AG04449 (cell line): ENCODE measurements at regions not wholly inside any gene's neighbourhood (a gene's known extent, or its start where the extent isn't known, plus 50 kb on each side); places are given as distances from the start of the nearest gene placed in this dataset.

ENCODE experiments used
- CTCF ChIA-PET: fragments of 350-600 bp; formaldehyde crosslinking; extraction: SDS; loops from one replicate; lab custom pipeline; 2021; ENCODE audit warnings: antibody characterized with exemption; lab: Yijun Ruan, JAX
- POLR2A ChIA-PET: fragments of 400-600, 350-600 bp; formaldehyde crosslinking; extraction: SDS; loops from one replicate; lab custom pipeline; 2020; ENCODE audit warnings: antibody characterized with exemption, inconsistent platforms; lab: Yijun Ruan, JAX
- DNase-seq: peaks from one replicate; pipeline ENCODE4 v3.0.0-alpha.2; 2010; ENCODE audit warnings: low read depth, low spot score
- H3K4me3 ChIP-seq: 2 replicates; pipeline ENCODE4 v1.5.1; 2011; ENCODE audit warnings: low read depth, mild to moderate bottlenecking, control low read depth, low read length
- TF ChIP-seq, protein P1 (sequence below): IDR thresholded peaks from one replicate; pipeline ENCODE4 v1.5.1; 2011; ENCODE audit warnings: mild to moderate bottlenecking, moderate library complexity, low read length, control low read depth, inconsistent platforms; ENCODE audit not compliant: insufficient read depth; ENCODE audit errors: missing control alignments

DNA sequence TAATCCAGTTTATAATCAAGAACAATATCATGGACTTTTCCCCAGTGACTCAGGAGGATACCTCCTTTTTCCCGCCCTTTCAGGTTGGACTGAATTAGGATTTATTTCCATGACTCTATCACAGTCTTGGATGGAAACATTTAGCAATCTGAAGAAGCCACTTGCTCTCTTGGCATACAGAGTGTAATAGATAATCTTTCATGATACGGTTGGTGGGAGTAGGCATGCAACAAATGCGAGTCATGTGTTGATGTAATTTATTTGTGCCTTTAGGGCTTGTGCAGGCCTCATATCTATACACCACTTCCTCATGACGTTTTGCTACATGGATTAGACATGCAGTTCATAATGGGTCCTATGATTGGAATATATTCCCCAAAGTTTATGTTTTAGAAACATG is 54.2 kb upstream of the MCTP2 start:
- no peak for DNase-seq
- CTCF ChIA-PET = interaction anchor here (1.1 kb wide), 1 partner anchor 13 kb away, joined by 4 read pairs; no protein-coding TSS in a partner anchor
- TF ChIP-seq, protein P1, sequence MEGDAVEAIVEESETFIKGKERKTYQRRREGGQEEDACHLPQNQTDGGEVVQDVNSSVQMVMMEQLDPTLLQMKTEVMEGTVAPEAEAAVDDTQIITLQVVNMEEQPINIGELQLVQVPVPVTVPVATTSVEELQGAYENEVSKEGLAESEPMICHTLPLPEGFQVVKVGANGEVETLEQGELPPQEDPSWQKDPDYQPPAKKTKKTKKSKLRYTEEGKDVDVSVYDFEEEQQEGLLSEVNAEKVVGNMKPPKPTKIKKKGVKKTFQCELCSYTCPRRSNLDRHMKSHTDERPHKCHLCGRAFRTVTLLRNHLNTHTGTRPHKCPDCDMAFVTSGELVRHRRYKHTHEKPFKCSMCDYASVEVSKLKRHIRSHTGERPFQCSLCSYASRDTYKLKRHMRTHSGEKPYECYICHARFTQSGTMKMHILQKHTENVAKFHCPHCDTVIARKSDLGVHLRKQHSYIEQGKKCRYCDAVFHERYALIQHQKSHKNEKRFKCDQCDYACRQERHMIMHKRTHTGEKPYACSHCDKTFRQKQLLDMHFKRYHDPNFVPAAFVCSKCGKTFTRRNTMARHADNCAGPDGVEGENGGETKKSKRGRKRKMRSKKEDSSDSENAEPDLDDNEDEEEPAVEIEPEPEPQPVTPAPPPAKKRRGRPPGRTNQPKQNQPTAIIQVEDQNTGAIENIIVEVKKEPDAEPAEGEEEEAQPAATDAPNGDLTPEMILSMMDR = no peak
- H3K4me3 ChIP-seq = no peak overlapping the region
- POLR2A ChIA-PET = no interaction called here

- POLR2A ChIA-PET = no interaction called here
Measured at GRCh38 chr15:94175420-94175819, 55.9 kb upstream of the MCTP2 start.

GRCh38 chr15:94174399-94174802 is 57.0 kb upstream of the MCTP2 start:
- ChIA-PET CTCF (interaction anchor here (3.0 to 4.2 kb wide), 2 partner anchors 11 to 149 kb away, joined by 21 to 29 read pairs; no protein-coding TSS in a partner anchor), POLR2A (interaction anchor here (0.7 kb wide), 1 partner anchor 56 kb away, joined by 4 read pairs; the partner anchor contains the start of gene MCTP2)
- DNase-seq = peak; percentile 49

More at GRCh38 chr15:94175420-94175819, 55.9 kb upstream of the MCTP2 start:
- DNase-seq = no peak
- TF ChIP-seq, protein P1 = no peak
- H3K4me3 ChIP-seq = no peak overlapping the region
- CTCF ChIA-PET = no interaction called here

DNA sequence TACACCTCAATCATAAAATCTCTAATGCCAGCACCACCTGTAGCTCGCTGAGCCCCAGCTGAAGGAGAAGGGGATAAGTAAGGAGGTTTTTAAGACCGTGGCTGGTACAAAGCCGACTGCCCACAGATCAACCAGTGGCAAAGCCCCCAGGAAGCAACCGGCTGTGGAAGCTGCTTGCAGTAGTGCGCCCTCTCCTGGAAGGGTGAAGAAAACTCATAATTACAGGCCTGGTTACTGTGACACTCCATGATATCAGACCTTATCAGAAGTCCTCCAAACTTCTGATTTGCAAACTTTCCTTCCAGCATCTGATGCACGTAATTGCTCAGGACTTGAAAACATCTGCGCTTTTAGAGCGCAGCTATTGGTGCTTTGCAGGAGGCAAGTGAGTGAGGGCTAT is 63.1 kb upstream of the MCTP2 start:
- DNase-seq = no peak
- ChIA-PET CTCF (interaction anchor here (9.5 kb wide), 1 partner anchor 155 kb away, joined by 448 read pairs; no protein-coding TSS in a partner anchor), POLR2A (no interaction called here)
- H3K4me3 ChIP-seq = no peak overlapping the region
- TF ChIP-seq, protein P1 = no peak

More at GRCh38 chr15:94174399-94174802, 57.0 kb upstream of the MCTP2 start:
- TF ChIP-seq, protein P1 = no peak
- no peak overlapping the region for H3K4me3 ChIP-seq

GRCh38 chr15:94164971-94165370 is 66.4 kb upstream of the MCTP2 start:
- no peak overlapping the region for H3K4me3 ChIP-seq
- ChIA-PET CTCF (interaction anchor here (0.8 to 9.5 kb wide), 20 partner anchors 8 to 230 kb away, joined by 3 to 448 read pairs (median 6); partner anchors contain the start of gene MCTP2), POLR2A (no interaction called here)
- TF ChIP-seq, protein P1 = no peak
- DNase-seq = no peak

DNA sequence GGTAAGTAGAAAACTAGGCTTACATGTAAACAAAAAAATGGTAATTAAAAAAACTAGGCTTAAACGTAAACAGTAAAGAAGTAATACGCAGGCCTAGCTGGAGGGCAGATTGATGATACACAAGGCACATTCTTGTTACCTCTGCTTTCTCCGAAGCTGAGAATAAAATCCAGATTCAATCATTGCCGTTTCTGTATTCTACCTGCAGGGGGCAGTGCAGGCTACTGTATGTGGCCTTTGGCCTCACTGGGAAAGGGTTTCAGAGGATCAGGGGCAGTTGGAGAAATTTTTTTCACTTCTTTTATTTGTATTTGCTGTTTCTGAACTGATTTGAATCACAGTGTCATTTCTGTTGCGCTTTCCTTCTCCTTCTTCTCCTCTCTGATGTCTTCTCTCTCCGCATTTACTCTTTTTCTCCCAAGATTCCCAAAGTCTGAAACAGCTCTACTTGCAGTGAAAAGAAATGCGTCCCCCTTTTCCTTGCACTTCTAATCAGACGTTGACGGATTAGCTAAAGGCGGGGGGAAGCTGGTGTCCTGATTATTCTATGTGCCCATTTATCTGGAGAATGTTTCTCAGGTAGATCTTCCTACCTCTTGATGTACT is 67.1 kb upstream of the MCTP2 start:
- POLR2A ChIA-PET = no interaction called here
- DNase-seq = no peak
- CTCF ChIA-PET = interaction anchor here (0.6 to 9.5 kb wide), 26 partner anchors 9 to 231 kb away, joined by 3 to 448 read pairs (median 5); partner anchors contain the start of gene MCTP2
- TF ChIP-seq, protein P1 = peak; percentile 63
- H3K4me3 ChIP-seq = no peak overlapping the region
